ENCODE measurements at regions not wholly inside any gene's neighbourhood (a gene's known extent, or its start where the extent isn't known, plus 50 kb on each side); places are given as distances from the start of the nearest gene placed in this dataset.
"Not testable (repeated sequence)": the region's sequence is repeated elsewhere in the genome, so short reads cannot be mapped to it uniquely, and the experiment has no call there.

- not testable (repeated sequence) for H3K4me1 ChIP-seq (ENCODE audit: control insufficient read depth in 1 of 2, insufficient read depth in 2 of 2, low read length in 2 of 2); H3K9me3 ChIP-seq (ENCODE audit: control insufficient read depth in 1 of 2, low read length in 2 of 2); H3K27me3 ChIP-seq (ENCODE audit: low read depth, low read length); H3K4me3 ChIP-seq (ENCODE audit: low read depth in 1 of 2, low read length in 2 of 2); H3K36me3 ChIP-seq (ENCODE audit: control insufficient read depth in 1 of 2, insufficient read depth in 2 of 2, low read length in 2 of 2); H3K27ac ChIP-seq (ENCODE audit: low read length)
Observed at GRCh38 chr9:40999952-41000700, 128.4 kb downstream of the FOXD4L6 start.

DNA sequence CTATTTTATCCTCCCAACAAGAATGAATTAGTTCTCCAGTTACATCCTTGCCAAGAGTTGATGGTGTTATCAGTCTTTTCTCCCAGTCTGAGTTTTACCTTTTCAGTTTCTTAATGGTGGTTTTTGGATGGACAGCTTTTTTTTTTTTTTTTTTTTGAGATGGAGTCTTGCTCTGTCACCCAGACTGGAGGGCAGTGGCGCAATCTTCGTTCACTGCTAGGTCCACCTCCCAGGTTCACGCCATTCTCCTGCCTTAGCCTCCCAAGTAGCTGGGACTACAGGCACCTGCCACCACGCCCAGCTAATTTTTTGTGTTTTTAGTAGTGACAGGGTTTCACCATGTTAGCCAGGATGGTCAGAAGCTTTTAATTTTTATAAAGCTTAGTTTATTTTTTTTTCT, 133.0 kb downstream of the FOXD4L6 start:
- peaks cover 0 to 18% of the 10 kb centered on the region in 2 donors for H3K4me1 ChIP-seq (ENCODE audit: control insufficient read depth in 1 of 2, insufficient read depth in 2 of 2, low read length in 2 of 2)
- H3K27ac ChIP-seq (ENCODE audit: low read length); H3K9me3 ChIP-seq (ENCODE audit: control insufficient read depth in 1 of 2, low read length in 2 of 2); H3K4me3 ChIP-seq (ENCODE audit: low read depth in 1 of 2, low read length in 2 of 2); H3K27me3 ChIP-seq (ENCODE audit: low read depth, low read length); H3K36me3 ChIP-seq (ENCODE audit: control insufficient read depth in 1 of 2, insufficient read depth in 2 of 2, low read length in 2 of 2): not testable (repeated sequence)

DNA sequence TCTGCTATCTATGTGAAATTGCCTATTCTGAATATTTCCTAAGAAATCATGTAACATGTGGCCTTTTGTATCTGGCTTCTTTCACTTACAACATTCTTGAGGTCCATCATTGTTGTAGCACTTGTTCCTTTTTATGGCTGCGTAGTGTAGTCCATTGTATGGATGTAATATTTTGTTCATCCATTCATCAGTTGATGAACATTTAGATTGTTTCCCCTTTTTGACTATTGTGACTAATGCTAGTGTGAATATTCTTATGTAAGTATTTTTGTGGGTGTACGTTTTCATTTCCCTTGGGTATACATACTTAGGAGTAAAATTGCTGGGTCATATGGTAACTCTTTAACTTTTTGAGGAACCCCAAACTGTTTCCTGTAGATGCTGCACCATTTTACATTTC, 134.6 kb downstream of the FOXD4L6 start:
- not testable (repeated sequence) for H3K9me3 ChIP-seq (ENCODE audit: control insufficient read depth in 1 of 2, low read length in 2 of 2); H3K27me3 ChIP-seq (ENCODE audit: low read depth, low read length); H3K27ac ChIP-seq (ENCODE audit: low read length); H3K36me3 ChIP-seq (ENCODE audit: control insufficient read depth in 1 of 2, insufficient read depth in 2 of 2, low read length in 2 of 2); H3K4me3 ChIP-seq (ENCODE audit: low read depth in 1 of 2, low read length in 2 of 2)
- H3K4me1 ChIP-seq (ENCODE audit: control insufficient read depth in 1 of 2, insufficient read depth in 2 of 2, low read length in 2 of 2) = peaks cover 0 to 18% of the 10 kb centered on the region in 2 donors

GRCh38 chr9:40993375-40993774, 135.1 kb downstream of the FOXD4L6 start:
- H3K27ac ChIP-seq (ENCODE audit: low read length); H3K9me3 ChIP-seq (ENCODE audit: control insufficient read depth in 1 of 2, low read length in 2 of 2); H3K36me3 ChIP-seq (ENCODE audit: control insufficient read depth in 1 of 2, insufficient read depth in 2 of 2, low read length in 2 of 2); H3K27me3 ChIP-seq (ENCODE audit: low read depth, low read length): not testable (repeated sequence)
- H3K4me3 ChIP-seq (ENCODE audit: low read depth in 1 of 2, low read length in 2 of 2) = peak overlapping the region in 1 of 2 donors; percentile 83
- H3K4me1 ChIP-seq (ENCODE audit: control insufficient read depth in 1 of 2, insufficient read depth in 2 of 2, low read length in 2 of 2) = peaks cover 0 to 18% of the 10 kb centered on the region in 2 donors

GRCh38 chr9:40992472-40992821, 136.0 kb downstream of the FOXD4L6 start:
- not testable (repeated sequence) for H3K36me3 ChIP-seq (ENCODE audit: control insufficient read depth in 1 of 2, insufficient read depth in 2 of 2, low read length in 2 of 2); H3K27me3 ChIP-seq (ENCODE audit: low read depth, low read length); H3K9me3 ChIP-seq (ENCODE audit: control insufficient read depth in 1 of 2, low read length in 2 of 2)
- Histone ChIP-seq H3K4me1 (ENCODE audit: control insufficient read depth in 1 of 2, insufficient read depth in 2 of 2, low read length in 2 of 2) (peaks cover 0 to 18% of the 10 kb centered on the region in 2 donors), H3K4me3 (ENCODE audit: low read depth in 1 of 2, low read length in 2 of 2) (peak overlapping the region; percentile 83), H3K27ac (ENCODE audit: low read length) (peak overlapping the region; percentile 87)

GRCh38 chr9:40991741-40992471, 136.6 kb downstream of the FOXD4L6 start:
- Histone ChIP-seq H3K4me1 (ENCODE audit: control insufficient read depth in 1 of 2, insufficient read depth in 2 of 2, low read length in 2 of 2) (peaks cover 0 to 18% of the 10 kb centered on the region in 2 donors), H3K27ac (ENCODE audit: low read length) (peak overlapping the region; percentile 87), H3K4me3 (ENCODE audit: low read depth in 1 of 2, low read length in 2 of 2) (peak overlapping the region; percentile 83)
- H3K27me3 ChIP-seq (ENCODE audit: low read depth, low read length); H3K9me3 ChIP-seq (ENCODE audit: control insufficient read depth in 1 of 2, low read length in 2 of 2); H3K36me3 ChIP-seq (ENCODE audit: control insufficient read depth in 1 of 2, insufficient read depth in 2 of 2, low read length in 2 of 2): not testable (repeated sequence)

GRCh38 chr9:40991100-40991740, 137.3 kb downstream of the FOXD4L6 start:
- Histone ChIP-seq H3K4me3 (ENCODE audit: low read depth in 1 of 2, low read length in 2 of 2) (peak overlapping the region; percentile 83), H3K4me1 (ENCODE audit: control insufficient read depth in 1 of 2, insufficient read depth in 2 of 2, low read length in 2 of 2) (peaks cover 0 to 16% of the 10 kb centered on the region in 2 donors)
- not testable (repeated sequence) for H3K27ac ChIP-seq (ENCODE audit: low read length); H3K36me3 ChIP-seq (ENCODE audit: control insufficient read depth in 1 of 2, insufficient read depth in 2 of 2, low read length in 2 of 2); H3K27me3 ChIP-seq (ENCODE audit: low read depth, low read length); H3K9me3 ChIP-seq (ENCODE audit: control insufficient read depth in 1 of 2, low read length in 2 of 2)

- H3K27me3 ChIP-seq (ENCODE audit: low read depth, low read length); H3K4me1 ChIP-seq (ENCODE audit: control insufficient read depth in 1 of 2, insufficient read depth in 2 of 2, low read length in 2 of 2); H3K27ac ChIP-seq (ENCODE audit: low read length); H3K9me3 ChIP-seq (ENCODE audit: control insufficient read depth in 1 of 2, low read length in 2 of 2); H3K36me3 ChIP-seq (ENCODE audit: control insufficient read depth in 1 of 2, insufficient read depth in 2 of 2, low read length in 2 of 2); H3K4me3 ChIP-seq (ENCODE audit: low read depth in 1 of 2, low read length in 2 of 2): not testable (repeated sequence)
Observed at GRCh38 chr9:40986332-40986731, 142.1 kb downstream of the FOXD4L6 start.

GRCh38 chr9:40975351-40975750, 153.1 kb downstream of the FOXD4L6 start:
- H3K9me3 ChIP-seq (ENCODE audit: control insufficient read depth in 1 of 2, low read length in 2 of 2); H3K27me3 ChIP-seq (ENCODE audit: low read depth, low read length); H3K4me3 ChIP-seq (ENCODE audit: low read depth in 1 of 2, low read length in 2 of 2); H3K36me3 ChIP-seq (ENCODE audit: control insufficient read depth in 1 of 2, insufficient read depth in 2 of 2, low read length in 2 of 2); H3K4me1 ChIP-seq (ENCODE audit: control insufficient read depth in 1 of 2, insufficient read depth in 2 of 2, low read length in 2 of 2); H3K27ac ChIP-seq (ENCODE audit: low read length): not testable (repeated sequence)

DNA sequence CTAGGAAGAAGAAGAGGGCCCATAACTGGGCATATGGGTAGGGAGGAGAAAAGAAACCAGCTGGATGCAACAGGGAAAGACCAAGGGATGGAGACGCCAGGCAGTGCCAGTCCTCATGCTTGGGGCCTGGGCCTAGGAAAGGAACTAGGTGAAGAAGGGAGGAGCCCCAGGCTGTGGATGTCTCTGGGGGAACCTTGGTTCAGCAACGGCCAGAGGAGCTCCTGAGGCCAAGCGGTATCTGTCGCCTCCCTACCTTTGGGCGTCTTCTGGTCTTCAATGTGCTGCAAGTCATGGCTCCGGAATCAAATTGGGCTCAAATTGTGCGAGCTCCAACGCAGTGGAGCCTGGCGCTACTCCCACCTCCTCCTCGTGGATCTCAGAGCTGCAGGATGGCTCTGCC, 153.6 kb downstream of the FOXD4L6 start:
- H3K27ac ChIP-seq (ENCODE audit: low read length); H3K4me1 ChIP-seq (ENCODE audit: control insufficient read depth in 1 of 2, insufficient read depth in 2 of 2, low read length in 2 of 2); H3K9me3 ChIP-seq (ENCODE audit: control insufficient read depth in 1 of 2, low read length in 2 of 2); H3K4me3 ChIP-seq (ENCODE audit: low read depth in 1 of 2, low read length in 2 of 2); H3K36me3 ChIP-seq (ENCODE audit: control insufficient read depth in 1 of 2, insufficient read depth in 2 of 2, low read length in 2 of 2); H3K27me3 ChIP-seq (ENCODE audit: low read depth, low read length): not testable (repeated sequence)

GRCh38 chr9:40971773-40972172, 156.7 kb downstream of the FOXD4L6 start:
- not testable (repeated sequence) for H3K4me3 ChIP-seq (ENCODE audit: low read depth in 1 of 2, low read length in 2 of 2); H3K4me1 ChIP-seq (ENCODE audit: control insufficient read depth in 1 of 2, insufficient read depth in 2 of 2, low read length in 2 of 2); H3K27me3 ChIP-seq (ENCODE audit: low read depth, low read length); H3K36me3 ChIP-seq (ENCODE audit: control insufficient read depth in 1 of 2, insufficient read depth in 2 of 2, low read length in 2 of 2); H3K27ac ChIP-seq (ENCODE audit: low read length); H3K9me3 ChIP-seq (ENCODE audit: control insufficient read depth in 1 of 2, low read length in 2 of 2)
